ENCODE measurements at regions not wholly inside any gene's neighbourhood (a gene's known extent, or its start where the extent isn't known, plus 50 kb on each side); places are given as distances from the start of the nearest gene placed in this dataset.

DNA sequence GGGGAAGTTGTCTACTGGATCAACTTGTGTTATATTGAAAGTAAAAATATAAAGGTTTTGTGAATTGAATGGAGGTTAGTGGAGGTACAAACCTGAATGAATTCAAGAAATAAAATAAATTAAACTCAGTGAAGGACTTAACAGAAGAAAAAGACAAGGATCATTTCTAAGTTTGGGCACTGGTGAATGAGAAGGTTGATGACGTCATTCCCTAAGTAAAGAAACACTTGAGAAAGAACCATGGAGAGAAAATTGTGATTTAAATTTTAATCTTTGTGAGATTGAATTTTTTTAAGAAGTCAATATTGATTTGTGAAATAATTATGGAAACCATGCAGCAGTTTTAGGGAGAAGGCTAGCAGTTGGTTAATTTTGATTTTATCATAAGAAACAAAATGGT lies 900.3 kb upstream of the TYRP1 start:
- TF ChIP-seq, protein P1, sequence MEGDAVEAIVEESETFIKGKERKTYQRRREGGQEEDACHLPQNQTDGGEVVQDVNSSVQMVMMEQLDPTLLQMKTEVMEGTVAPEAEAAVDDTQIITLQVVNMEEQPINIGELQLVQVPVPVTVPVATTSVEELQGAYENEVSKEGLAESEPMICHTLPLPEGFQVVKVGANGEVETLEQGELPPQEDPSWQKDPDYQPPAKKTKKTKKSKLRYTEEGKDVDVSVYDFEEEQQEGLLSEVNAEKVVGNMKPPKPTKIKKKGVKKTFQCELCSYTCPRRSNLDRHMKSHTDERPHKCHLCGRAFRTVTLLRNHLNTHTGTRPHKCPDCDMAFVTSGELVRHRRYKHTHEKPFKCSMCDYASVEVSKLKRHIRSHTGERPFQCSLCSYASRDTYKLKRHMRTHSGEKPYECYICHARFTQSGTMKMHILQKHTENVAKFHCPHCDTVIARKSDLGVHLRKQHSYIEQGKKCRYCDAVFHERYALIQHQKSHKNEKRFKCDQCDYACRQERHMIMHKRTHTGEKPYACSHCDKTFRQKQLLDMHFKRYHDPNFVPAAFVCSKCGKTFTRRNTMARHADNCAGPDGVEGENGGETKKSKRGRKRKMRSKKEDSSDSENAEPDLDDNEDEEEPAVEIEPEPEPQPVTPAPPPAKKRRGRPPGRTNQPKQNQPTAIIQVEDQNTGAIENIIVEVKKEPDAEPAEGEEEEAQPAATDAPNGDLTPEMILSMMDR (IDR thresholded peaks at IDR 0.05; ENCODE audit: extremely low read depth, insufficient read depth, missing control alignments): no peak
- no peak for DNase-seq (ENCODE audit: low spot score)

DNA sequence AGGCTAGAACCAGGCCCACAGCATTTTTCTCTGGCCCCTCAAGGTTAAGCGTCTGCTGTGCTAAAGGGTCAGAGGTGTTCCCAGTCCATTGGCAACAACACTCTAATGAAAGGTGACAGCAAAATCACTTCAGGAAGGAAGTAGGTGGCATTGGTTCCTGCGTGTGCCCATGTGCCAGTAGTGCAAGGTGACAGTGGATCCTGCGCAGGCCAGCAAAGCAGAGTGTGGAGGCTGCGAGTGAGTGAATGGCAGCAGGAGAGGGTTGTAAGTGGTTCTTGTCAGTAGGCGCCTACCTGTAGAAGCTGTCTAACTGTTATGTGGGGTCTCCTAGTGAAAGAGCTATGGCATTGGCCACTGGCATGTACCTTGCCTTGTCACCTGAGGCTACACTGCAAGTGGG lies 898.2 kb upstream of the TYRP1 start:
- DNase-seq (ENCODE audit: low spot score): no peak
- TF ChIP-seq, protein P1 (IDR thresholded peaks at IDR 0.05; ENCODE audit: extremely low read depth, insufficient read depth, missing control alignments): no peak
- in situ Hi-C loops (cut with MboI; ENCODE audit: low pct_unique_long_range_greater_than_20kb, low sequenced_read_pairs, unreplicated experiment): no loop called here

More for the DNA sequence above, 900.3 kb upstream of the TYRP1 start:
- in situ Hi-C loops (cut with MboI; ENCODE audit: low pct_unique_long_range_greater_than_20kb, low sequenced_read_pairs, unreplicated experiment): no loop called here

DNA sequence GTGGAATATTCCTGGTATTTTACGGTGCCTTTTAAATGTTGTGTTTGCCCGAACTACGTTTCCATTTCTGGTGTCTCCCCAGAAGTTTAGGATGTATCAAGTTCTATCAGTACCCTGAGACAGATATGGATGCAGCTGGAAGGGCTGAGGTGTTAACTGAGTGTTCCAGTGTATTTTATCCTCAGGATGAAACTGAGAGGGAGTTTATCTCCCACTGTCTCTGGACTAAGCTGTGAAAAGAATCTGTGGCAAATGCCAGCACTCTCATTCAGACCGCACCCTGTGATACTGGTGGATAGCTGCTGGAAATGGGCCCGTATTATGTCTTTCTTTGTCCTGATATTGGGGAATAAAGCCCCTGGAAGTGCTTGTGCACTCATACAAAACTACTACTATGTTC lies 887.2 kb upstream of the TYRP1 start:
- DNase-seq (ENCODE audit: low spot score): no peak
- in situ Hi-C loops (cut with MboI; ENCODE audit: low pct_unique_long_range_greater_than_20kb, low sequenced_read_pairs, unreplicated experiment): no loop called here
- TF ChIP-seq, protein P1 (IDR thresholded peaks at IDR 0.05; ENCODE audit: extremely low read depth, insufficient read depth, missing control alignments): no peak

DNA sequence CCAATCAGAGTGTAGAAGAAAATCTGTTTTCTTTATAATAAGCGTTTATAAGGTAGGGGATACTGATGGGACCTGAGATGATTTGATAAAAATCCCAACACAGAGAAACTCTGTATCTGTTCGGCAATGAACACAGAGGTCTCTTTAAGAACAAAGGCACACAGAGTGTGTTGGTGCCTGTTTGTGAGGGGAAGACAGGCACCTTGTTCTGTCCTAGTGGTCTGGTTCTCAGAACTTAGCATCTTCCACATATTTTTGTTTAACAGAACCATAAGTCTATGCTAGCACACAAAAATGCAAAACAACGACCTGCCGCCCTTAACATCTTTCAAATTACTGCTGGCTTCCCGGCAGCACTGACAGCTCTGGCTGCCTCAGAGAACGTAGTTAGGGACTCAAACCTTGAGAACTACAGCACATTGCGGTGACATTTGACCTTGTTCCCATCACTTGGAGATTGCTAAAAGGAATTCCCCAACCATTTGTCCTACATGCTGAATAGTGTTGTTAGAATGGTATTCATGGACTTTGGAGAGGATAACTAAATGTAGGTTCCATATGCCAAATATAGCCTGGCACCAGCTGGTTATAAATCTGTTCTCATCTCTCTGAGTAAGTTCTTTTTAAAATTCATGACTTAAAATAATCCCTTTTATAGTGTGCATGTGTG lies 871.7 kb upstream of the TYRP1 start:
- TF ChIP-seq, protein P1 (IDR thresholded peaks at IDR 0.05; ENCODE audit: extremely low read depth, insufficient read depth, missing control alignments): no peak
- no peak for DNase-seq (ENCODE audit: low spot score)
- in situ Hi-C loops (cut with MboI; ENCODE audit: low pct_unique_long_range_greater_than_20kb, low sequenced_read_pairs, unreplicated experiment): no loop called here

DNA sequence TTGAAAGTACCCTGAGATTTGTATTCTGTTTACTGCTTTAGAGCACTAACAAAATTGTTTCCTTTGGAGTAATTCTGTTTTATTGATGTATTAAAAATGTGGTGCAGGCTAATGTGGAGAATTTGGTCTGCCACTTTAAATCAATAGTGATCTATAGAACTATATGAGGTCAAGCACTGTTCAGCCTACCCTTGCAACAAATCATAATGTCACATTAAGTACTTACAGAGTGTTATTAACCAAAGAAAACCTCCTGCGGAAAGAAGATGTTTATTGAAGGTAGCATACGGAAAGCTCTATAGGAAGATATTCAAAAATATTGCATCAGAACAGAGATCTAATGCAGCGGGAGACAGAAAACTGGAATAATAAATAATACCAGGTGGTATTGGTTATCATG lies 865.0 kb upstream of the TYRP1 start:
- no peak for DNase-seq (ENCODE audit: low spot score)
- in situ Hi-C loops (cut with MboI; ENCODE audit: low pct_unique_long_range_greater_than_20kb, low sequenced_read_pairs, unreplicated experiment): no loop called here
- TF ChIP-seq, protein P1 (IDR thresholded peaks at IDR 0.05; ENCODE audit: extremely low read depth, insufficient read depth, missing control alignments): no peak

DNA sequence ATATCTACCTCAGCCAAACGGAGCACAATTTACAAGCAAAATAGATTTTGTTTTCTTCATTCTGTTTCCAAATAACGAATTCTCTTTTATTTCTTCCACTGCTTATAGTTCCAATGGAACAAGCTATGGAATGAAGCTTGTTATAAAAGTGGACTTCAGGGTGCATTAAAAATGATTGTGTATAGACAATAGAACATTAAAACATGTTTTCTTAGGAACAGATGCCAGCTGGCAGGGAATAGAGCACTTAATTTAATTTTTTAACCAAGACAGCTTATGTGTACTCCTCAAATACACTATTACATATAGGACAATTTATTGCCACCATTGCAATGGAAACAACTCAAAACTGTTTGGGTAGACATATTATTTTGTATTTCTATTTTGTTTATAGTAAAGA lies 860.1 kb upstream of the TYRP1 start:
- TF ChIP-seq, protein P1 (IDR thresholded peaks at IDR 0.05; ENCODE audit: extremely low read depth, insufficient read depth, missing control alignments): no peak
- in situ Hi-C loops (cut with MboI; ENCODE audit: low pct_unique_long_range_greater_than_20kb, low sequenced_read_pairs, unreplicated experiment): no loop called here
- DNase-seq (ENCODE audit: low spot score): no peak

Measured in GM13977 (cell line).